ENCODE measurements at regions not wholly inside any gene's neighbourhood (a gene's known extent, or its start where the extent isn't known, plus 50 kb on each side); places are given as distances from the start of the nearest gene placed in this dataset.

GRCh38 chrX:150239946-150240642 lies 123.0 kb upstream of the MAMLD1 start:
- TF ChIP-seq CTCF (IDR thresholded peaks at IDR 0.05; ENCODE audit: poor library complexity): no peak
- TF ChIP-seq EZH2phosphoT487 (IDR thresholded peaks at IDR 0.05; ENCODE audit: low read depth, severe bottlenecking, unreplicated experiment): no peak
